ENCODE measurements at regions not wholly inside any gene's neighbourhood (a gene's known extent, or its start where the extent isn't known, plus 50 kb on each side); places are given as distances from the start of the nearest gene placed in this dataset.
"Not testable (repeated sequence)": the region's sequence is repeated elsewhere in the genome, so short reads cannot be mapped to it uniquely, and the experiment has no call there.

- no peak for DNase-seq (ENCODE audit: low read depth, low spot score)
These were observed 715.2 kb upstream of the ZNF608 start for GRCh38 chr5:125461641-125462072.

- DNase-seq (ENCODE audit: low read depth, low spot score): no peak
These were observed 717.1 kb upstream of the ZNF608 start for GRCh38 chr5:125463466-125464092.

- DNase-seq (ENCODE audit: low read depth, low spot score): no peak
These were observed 718.5 kb upstream of the ZNF608 start for GRCh38 chr5:125464847-125465432.

DNA sequence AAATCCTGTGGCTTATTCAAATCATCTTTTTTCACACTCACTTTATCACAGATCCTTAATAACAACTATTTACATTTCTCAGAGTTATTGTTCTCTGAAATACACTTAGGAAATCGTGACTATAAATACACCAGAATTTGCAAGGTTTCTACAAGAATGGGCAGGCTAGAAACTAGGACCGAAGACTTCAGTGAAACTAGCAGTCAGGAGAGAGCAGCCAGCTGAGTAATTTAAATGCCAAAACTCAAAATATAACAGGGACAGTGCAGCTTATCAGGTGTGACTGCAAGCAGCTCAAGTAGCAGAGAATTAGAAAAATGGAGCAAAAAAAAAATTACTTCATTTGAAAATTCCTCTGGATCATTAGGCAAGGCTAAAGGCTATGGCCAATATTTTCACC lies 719.3 kb upstream of the ZNF608 start:
- no peak for DNase-seq (ENCODE audit: low read depth, low spot score)

DNA sequence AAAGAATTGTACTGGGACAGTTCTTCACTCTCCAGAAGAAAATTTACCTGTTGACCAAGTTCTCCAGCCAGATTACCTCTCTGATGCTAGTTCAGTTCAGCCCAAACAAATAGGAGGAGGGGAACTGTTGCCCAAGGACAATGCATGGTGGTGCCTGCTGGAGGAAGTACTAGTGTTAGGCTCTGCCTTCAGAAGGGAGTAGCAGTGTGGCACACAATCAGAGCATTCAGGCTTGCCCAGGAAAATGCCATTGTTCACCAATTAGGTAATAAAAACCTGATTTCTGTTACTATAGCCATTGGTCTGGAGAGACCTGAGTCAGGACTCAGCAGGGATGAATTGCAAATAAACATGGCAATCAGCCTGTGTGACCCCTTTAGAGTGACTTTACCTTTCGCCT lies 720.8 kb upstream of the ZNF608 start:
- no peak for DNase-seq (ENCODE audit: low read depth, low spot score)

GRCh38 chr5:125470280-125470902 lies 724.0 kb upstream of the ZNF608 start:
- no peak for DNase-seq (ENCODE audit: low read depth, low spot score)

- no peak for DNase-seq (ENCODE audit: low read depth, low spot score)
These were observed 730.6 kb upstream of the ZNF608 start for GRCh38 chr5:125476901-125477585.

DNA sequence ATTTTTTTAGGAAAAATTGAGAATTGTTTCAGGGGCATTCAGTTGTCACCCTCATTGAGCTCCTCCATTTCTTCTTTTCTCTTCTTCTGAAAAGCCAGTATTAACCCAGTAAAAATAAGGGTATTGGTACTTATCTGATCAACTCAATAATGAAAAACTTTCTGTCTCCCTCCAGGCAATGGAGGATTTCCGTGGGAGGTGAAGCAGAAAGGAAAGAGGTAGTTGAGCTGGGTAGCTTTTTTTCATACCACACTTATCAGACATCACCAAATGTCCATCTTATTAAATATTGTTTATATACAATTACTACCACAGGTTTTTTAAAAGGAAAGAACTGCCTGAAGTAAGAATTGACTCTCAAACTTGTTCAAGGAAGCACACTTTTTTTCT lies 731.1 kb upstream of the ZNF608 start:
- DNase-seq (ENCODE audit: low read depth, low spot score): no peak

GRCh38 chr5:125478599-125478998 lies 732.2 kb upstream of the ZNF608 start:
- DNase-seq (ENCODE audit: low read depth, low spot score): no peak

DNA sequence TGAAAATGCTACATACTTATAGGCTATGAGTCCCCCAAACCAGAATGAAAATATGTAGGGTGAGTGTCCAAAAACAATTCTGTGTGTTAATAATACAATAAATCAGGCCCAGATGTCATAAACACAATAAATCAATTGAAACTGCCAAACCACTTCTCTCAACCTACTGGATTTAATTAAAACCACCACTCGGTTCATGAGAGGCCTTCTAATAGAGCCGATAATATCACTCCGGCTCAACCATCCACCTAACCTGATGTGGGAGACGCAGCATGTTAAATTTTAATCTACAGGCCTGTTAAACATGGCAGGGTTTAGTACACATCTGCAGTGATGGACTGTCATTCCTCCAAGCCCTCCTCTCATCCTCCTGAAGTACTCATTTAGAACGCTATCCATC lies 734.5 kb upstream of the ZNF608 start:
- DNase-seq (ENCODE audit: low read depth, low spot score): no peak

DNA sequence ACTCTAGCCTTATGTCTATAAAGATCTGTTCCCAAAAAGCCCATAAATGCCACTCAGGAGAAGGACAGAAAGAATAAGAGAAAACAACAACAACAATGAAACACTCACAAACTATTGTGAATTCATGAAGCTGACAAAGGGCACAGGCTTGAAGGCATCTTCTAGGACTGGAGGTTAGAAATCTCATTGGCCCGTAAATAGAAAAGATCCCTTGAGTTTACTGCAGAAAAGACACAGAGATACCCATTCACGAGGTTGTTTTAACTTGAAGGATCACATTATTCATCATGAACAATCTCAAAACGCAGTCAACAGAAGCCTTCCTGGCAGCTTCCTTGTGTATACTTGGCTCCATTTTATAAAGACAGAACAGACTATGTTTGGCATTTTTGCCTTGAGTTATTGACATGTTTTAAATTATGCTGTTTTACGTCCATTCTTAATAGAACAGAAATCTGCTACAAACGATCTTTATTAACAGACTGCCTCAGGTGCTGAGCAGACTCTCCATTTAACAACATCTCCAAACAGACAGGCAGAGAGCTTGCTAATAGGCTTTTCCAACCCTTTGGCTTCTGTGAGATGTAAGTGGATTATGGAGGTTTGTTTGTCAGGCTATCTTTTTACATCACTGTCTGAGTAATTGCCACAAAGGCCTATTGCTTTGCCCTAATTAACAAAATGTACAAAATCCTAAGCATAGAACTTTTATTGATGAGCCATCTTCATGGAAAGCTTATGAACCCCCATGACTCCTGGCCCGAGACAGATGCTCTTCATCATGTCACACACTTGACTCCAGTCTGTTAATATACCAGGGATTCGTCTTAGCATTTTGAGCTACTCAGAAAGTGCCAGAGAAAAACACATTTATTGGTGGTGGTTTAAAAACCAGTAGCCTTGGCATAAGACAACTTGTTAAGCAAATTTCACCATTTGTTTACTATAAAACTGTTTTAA lies 735.3 kb upstream of the ZNF608 start:
- DNase-seq (ENCODE audit: low read depth, low spot score): no peak

DNA sequence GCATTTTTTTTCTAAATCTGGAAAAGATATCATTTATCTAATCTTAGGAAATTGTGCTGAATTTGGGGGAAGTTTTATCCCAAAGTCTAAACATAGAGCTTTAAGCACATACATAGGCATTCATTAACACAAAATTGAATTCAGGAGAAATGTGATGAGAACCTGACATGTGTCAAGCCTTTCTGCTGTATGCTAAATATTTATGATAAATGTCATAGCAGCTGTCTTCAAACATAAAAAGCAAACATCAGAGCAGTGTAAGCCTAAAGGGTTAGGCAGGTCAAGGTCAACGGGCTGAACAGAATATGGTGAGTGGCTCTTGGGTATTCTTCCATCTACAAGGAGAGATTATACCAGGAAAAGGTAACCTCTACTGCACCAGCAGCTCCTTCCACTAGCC lies 737.2 kb upstream of the ZNF608 start:
- DNase-seq (ENCODE audit: low read depth, low spot score): no peak

DNA sequence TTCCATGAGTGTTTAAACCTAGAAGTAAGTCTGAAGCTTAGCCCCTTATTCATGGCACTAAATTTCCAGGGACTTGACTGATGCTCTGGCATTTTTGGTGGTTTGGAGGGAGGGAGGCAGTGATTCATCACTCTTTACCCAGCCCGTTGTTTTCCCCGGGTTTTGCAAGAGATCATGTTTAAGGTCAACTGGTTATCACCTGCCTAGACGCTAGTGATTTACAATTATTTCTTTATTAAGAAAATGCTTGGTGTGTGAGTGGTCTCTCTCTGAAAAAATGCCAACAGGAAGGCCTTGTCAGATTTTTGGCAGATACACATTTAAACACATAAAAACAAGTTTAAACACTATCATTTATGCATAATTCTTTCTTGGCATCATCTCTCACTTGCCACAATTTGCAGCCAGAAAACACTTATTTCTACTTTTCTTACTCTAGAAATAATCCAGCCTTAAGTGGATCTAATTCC lies 737.9 kb upstream of the ZNF608 start:
- DNase-seq (ENCODE audit: low read depth, low spot score): no peak

- DNase-seq (ENCODE audit: low read depth, low spot score): peak; percentile 91
These were observed 738.6 kb upstream of the ZNF608 start for GRCh38 chr5:125484742-125485641.

- DNase-seq (ENCODE audit: low read depth, low spot score): no peak
These were observed 739.3 kb upstream of the ZNF608 start for GRCh38 chr5:125485771-125486170.

- DNase-seq (ENCODE audit: low read depth, low spot score): no peak
These were observed 740.2 kb upstream of the ZNF608 start for GRCh38 chr5:125486634-125487033.

GRCh38 chr5:125487231-125487630 lies 740.8 kb upstream of the ZNF608 start:
- DNase-seq (ENCODE audit: low read depth, low spot score): no peak

DNA sequence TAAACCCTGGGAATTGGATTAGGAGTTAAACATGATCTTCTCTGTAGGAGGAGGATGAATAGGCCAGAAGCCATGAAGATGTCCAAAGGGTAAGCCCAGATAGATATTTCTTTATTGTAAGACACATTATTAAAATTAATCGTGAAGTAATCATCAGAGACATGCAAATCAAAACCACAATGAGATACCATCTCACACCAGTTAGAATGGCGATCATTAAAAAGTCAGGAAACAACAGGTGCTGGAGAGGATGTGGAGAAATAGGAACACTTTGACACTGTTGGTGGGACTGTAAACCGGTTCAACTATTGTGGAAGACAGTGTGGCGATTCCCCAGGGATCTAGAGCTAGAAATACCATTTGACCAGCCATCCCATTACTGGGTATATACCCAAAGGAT lies 741.2 kb upstream of the ZNF608 start:
- not testable (repeated sequence) for DNase-seq (ENCODE audit: low read depth, low spot score)

- no peak for DNase-seq (ENCODE audit: low read depth, low spot score)
These were observed 742.7 kb upstream of the ZNF608 start for GRCh38 chr5:125489146-125489545.

- DNase-seq (ENCODE audit: low read depth, low spot score): no peak
These were observed 745.6 kb upstream of the ZNF608 start for GRCh38 chr5:125491986-125492492.

Data from brain pericyte (primary cell).